Amniotic epithelial cell (primary cell): ENCODE measurements at regions not wholly inside any gene's neighbourhood (a gene's known extent, or its start where the extent isn't known, plus 50 kb on each side); places are given as distances from the start of the nearest gene placed in this dataset.
"Not testable (repeated sequence)": the region's sequence is repeated elsewhere in the genome, so short reads cannot be mapped to it uniquely, and the experiment has no call there.

Experiments
- DNase-seq: peaks from one replicate; pipeline ENCODE4 v3.0.0-alpha.2; 2010; ENCODE audit warnings: low read depth

- DNase-seq: no peak
Measured at GRCh38 chr3:140870351-140870750, 71.3 kb upstream of the SLC25A36 start.

- no peak for DNase-seq
Measured at GRCh38 chr3:140871022-140871421, 70.6 kb upstream of the SLC25A36 start.

- not testable (repeated sequence) for DNase-seq
Measured at GRCh38 chr3:140872165-140872564, 69.5 kb upstream of the SLC25A36 start.

- no peak for DNase-seq
Measured at GRCh38 chr3:140883428-140884040, 58.1 kb upstream of the SLC25A36 start.

- DNase-seq: not testable (repeated sequence)
Measured at GRCh38 chr3:140885697-140886096, 55.9 kb upstream of the SLC25A36 start.
